Keratinocyte (primary cell): ENCODE measurements at regions not wholly inside any gene's neighbourhood (a gene's known extent, or its start where the extent isn't known, plus 50 kb on each side); places are given as distances from the start of the nearest gene placed in this dataset.

Source experiments
- DNase-seq: peaks from one replicate; pipeline ENCODE4 v3.0.0-alpha.2; 2011; ENCODE audit warnings: low read depth, missing footprints, low spot score
- FAIRE-seq: peaks from 2 replicates; lab custom pipeline; 2011; peaks lifted over from hg19 to GRCh38; lab: Jason Lieb, UNC
- H2AFZ ChIP-seq: 2 replicates; pipeline ENCODE4 v1.6.0; 2012; ENCODE audit warnings: low read length, control low read depth, inconsistent platforms; ENCODE audit not compliant: control insufficient read depth
- H3K27ac ChIP-seq: 2 replicates; pipeline ENCODE4 v1.5.1; 2011; ENCODE audit warnings: low read length; ENCODE audit not compliant: control insufficient read depth, insufficient read depth
- H3K27me3 ChIP-seq: 3 replicates; pipeline ENCODE4 v1.6.0; 2011; ENCODE audit warnings: low read length; ENCODE audit not compliant: control insufficient read depth, insufficient read depth; ENCODE audit errors: extremely low read depth
- H3K36me3 ChIP-seq, 2 experiments: 2 replicates in 1 of 2; 3 replicates in 1 of 2; pipeline ENCODE4 v1.5.1; 2011; ENCODE audit warnings: low read length in 2 of 2, mild to moderate bottlenecking in 1 of 2; ENCODE audit not compliant: control insufficient read depth in 2 of 2, insufficient read depth in 2 of 2; ENCODE audit errors: extremely low read depth in 1 of 2
- H3K4me1 ChIP-seq: 3 replicates; pipeline ENCODE4 v1.5.1; 2011; ENCODE audit warnings: low read length; ENCODE audit not compliant: control insufficient read depth, insufficient read depth; ENCODE audit errors: extremely low read depth
- H3K4me2 ChIP-seq: 3 replicates; pipeline ENCODE4 v1.6.0; 2011; ENCODE audit warnings: low read depth, low read length; ENCODE audit not compliant: control insufficient read depth, insufficient read depth; ENCODE audit errors: extremely low read depth
- H3K4me3 ChIP-seq, 3 experiments: fragments of 200-600 bp in 1 of 3; sonication (generic) in 1 of 3; 2 replicates in 2 of 3; 3 replicates in 1 of 3; pipeline ENCODE4 v1.5.1; 2011 to 2016; ENCODE audit warnings: low read length in 3 of 3, mild to moderate bottlenecking in 3 of 3, control low read depth in 2 of 3, inconsistent platforms in 1 of 3, low read depth in 1 of 3, mixed read lengths in 1 of 3, mixed run types in 1 of 3, moderate library complexity in 1 of 3; ENCODE audit not compliant: control insufficient read depth in 2 of 3, insufficient read depth in 2 of 3; ENCODE audit errors: extremely low read depth in 1 of 3
- H3K79me2 ChIP-seq: 2 replicates; pipeline ENCODE4 v1.6.0; 2012; ENCODE audit warnings: low read length; ENCODE audit not compliant: control insufficient read depth, insufficient read depth
- H3K9ac ChIP-seq: 3 replicates; pipeline ENCODE4 v1.6.0; 2011; ENCODE audit warnings: low read length; ENCODE audit not compliant: control insufficient read depth, insufficient read depth; ENCODE audit errors: extremely low read depth
- H3K9me1 ChIP-seq: 3 replicates; pipeline ENCODE4 v1.6.0; 2011; ENCODE audit warnings: low read length; ENCODE audit not compliant: control insufficient read depth, insufficient read depth; ENCODE audit errors: extremely low read depth
- H3K9me3 ChIP-seq: 2 replicates; pipeline ENCODE4 v1.5.1; 2012; ENCODE audit warnings: low read depth, low read length; ENCODE audit not compliant: control insufficient read depth
- H4K20me1 ChIP-seq: 3 replicates; pipeline ENCODE4 v1.6.0; 2011; ENCODE audit warnings: low read length; ENCODE audit not compliant: control insufficient read depth, insufficient read depth; ENCODE audit errors: extremely low read depth
- EZH2 ChIP-seq: IDR thresholded peaks from one replicate; pipeline ENCODE4 v1.6.1; 2012; ENCODE audit warnings: inconsistent platforms, mild to moderate bottlenecking, low read length, moderate library complexity
- dilution Hi-C: fragments of 300-500 bp; cut with MboI; formaldehyde crosslinking; loops from one replicate; pipeline ENCODE4 v1.7.0; 2020; ENCODE audit warnings: low sequenced_read_pairs; ENCODE audit not compliant: extremely low pct_ligation_motif_present
- TF ChIP-seq, protein P1 (sequence below), 3 experiments: IDR thresholded peaks in 1 of 3; conservative IDR thresholded peaks in 1 of 3; optimal IDR thresholded peaks in 1 of 3; 2 replicates in 2 of 3; 3 replicates in 1 of 3; pipeline versions ENCODE3 to v1.5.1; 2011; ENCODE audit warnings: low read length in 3 of 3, mild to moderate bottlenecking in 3 of 3, moderate library complexity in 2 of 3, control low read depth in 1 of 3, inconsistent platforms in 1 of 3; ENCODE audit not compliant: insufficient read depth in 2 of 3; ENCODE audit errors: extremely low read depth in 1 of 3

DNA sequence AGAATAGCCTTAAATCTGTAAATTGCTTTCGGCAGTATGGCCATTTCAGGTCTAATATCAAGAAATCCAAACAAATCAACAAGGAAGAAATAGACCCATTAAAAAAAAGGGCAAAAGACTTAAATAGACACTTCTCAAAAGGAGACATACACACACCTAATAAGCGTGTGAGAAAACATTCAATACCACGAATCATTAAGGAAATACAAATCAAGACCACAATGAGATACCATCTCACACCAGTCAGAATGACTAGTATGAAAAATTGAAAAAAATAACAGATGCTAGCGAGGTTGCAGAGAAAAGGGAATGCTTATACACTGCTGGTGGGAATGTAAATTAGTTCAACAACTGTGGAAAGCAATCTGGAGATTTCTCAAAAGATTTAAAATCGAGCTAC is 243.2 kb downstream of the DSEL start:
- Histone ChIP-seq H2AFZ (no peak overlapping the region), H3K4me1 (no peaks in the 10 kb centered on the region), H3K36me3 (no peaks in the 10 kb centered on the region), H3K9me3 (no peaks in the 10 kb centered on the region), H4K20me1 (no peaks in the 10 kb centered on the region), H3K27ac (no peak overlapping the region), H3K9me1 (no peaks in the 10 kb centered on the region), H3K27me3 (no peaks in the 10 kb centered on the region), H3K79me2 (no peaks in the 10 kb centered on the region), H3K4me3 (no peak overlapping the region), H3K9ac (no peak overlapping the region), H3K4me2 (no peak overlapping the region)
- TF ChIP-seq EZH2: no peak
- TF ChIP-seq, protein P1, sequence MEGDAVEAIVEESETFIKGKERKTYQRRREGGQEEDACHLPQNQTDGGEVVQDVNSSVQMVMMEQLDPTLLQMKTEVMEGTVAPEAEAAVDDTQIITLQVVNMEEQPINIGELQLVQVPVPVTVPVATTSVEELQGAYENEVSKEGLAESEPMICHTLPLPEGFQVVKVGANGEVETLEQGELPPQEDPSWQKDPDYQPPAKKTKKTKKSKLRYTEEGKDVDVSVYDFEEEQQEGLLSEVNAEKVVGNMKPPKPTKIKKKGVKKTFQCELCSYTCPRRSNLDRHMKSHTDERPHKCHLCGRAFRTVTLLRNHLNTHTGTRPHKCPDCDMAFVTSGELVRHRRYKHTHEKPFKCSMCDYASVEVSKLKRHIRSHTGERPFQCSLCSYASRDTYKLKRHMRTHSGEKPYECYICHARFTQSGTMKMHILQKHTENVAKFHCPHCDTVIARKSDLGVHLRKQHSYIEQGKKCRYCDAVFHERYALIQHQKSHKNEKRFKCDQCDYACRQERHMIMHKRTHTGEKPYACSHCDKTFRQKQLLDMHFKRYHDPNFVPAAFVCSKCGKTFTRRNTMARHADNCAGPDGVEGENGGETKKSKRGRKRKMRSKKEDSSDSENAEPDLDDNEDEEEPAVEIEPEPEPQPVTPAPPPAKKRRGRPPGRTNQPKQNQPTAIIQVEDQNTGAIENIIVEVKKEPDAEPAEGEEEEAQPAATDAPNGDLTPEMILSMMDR (optimal IDR thresholded peaks at IDR 0.05 in 1 of 3, IDR thresholded peaks at IDR 0.05 in 1 of 3, conservative IDR thresholded peaks at IDR 0.05 in 1 of 3; ENCODE audit: extremely low read depth in 1 of 3, insufficient read depth in 2 of 3, low read length in 3 of 3): no peak
- dilution Hi-C loops: no loop called here
- DNase-seq (no peak), FAIRE-seq (no peak)

DNA sequence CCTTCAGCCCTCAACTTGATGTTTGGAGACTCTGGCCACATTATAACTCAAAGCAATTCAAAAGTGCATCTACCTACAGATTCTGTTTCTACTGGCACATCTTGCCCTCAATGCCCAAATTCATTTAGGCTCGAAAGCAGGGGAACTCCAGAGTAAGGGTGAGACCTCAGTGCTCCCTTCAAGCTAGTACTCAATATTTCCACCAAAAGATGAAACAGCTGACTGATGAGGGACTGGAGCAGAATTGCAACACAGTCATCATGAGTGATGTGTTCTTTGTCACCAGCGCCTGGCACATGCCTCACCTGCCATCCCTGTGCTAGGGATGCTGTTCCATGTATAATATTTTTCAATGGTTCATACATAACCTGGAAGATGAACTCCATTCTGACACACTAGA is 247.3 kb downstream of the DSEL start:
- H3K36me3 ChIP-seq: no peaks in the 10 kb centered on the region
- H2AFZ ChIP-seq: no peak overlapping the region
- H3K4me1 ChIP-seq: peaks cover 7% of the 10 kb centered on the region
- FAIRE-seq (no peak), DNase-seq (no peak)
- H3K4me3 ChIP-seq: no peak overlapping the region
- TF ChIP-seq, protein P1 (optimal IDR thresholded peaks at IDR 0.05 in 1 of 3, IDR thresholded peaks at IDR 0.05 in 1 of 3, conservative IDR thresholded peaks at IDR 0.05 in 1 of 3; ENCODE audit: extremely low read depth in 1 of 3, insufficient read depth in 2 of 3, low read length in 3 of 3): no peak
- TF ChIP-seq EZH2: no peak
- H3K27ac ChIP-seq: no peak overlapping the region
- H3K79me2 ChIP-seq: no peaks in the 10 kb centered on the region
- no peaks in the 10 kb centered on the region for H3K9me1 ChIP-seq
- H3K4me2 ChIP-seq: no peak overlapping the region
- H3K27me3 ChIP-seq: no peaks in the 10 kb centered on the region
- H4K20me1 ChIP-seq: no peaks in the 10 kb centered on the region
- no peak overlapping the region for H3K9ac ChIP-seq
- dilution Hi-C loops: no loop called here
- H3K9me3 ChIP-seq: no peaks in the 10 kb centered on the region
